ENCODE measurements at regions not wholly inside any gene's neighbourhood (a gene's known extent, or its start where the extent isn't known, plus 50 kb on each side); places are given as distances from the start of the nearest gene placed in this dataset.
"Not testable (repeated sequence)": the region's sequence is repeated elsewhere in the genome, so short reads cannot be mapped to it uniquely, and the experiment has no call there.

DNA sequence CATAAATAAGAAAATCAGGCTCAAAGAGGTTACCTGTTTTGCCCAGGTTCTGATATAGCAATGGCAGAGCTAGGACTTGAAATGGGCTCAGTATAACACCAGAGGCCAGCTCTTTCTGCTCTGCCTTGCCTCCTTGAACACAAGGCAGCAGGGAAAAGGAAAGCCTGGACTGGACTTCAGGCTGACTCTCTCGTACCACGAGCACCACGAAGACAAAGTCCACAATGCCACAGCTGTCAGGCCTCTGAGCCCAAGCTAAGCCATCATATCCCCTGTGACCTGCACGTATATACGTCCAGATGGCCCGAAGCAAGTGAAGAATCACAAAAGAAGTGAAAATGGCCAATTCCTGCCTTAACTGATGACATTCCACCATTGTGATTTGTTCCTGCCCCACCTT is 75.6 kb upstream of the SRSF6 start:
- CTCF ChIA-PET (ENCODE audit: low intra/inter-chr PET ratio); FAIRE-seq; H3K9me1 ChIP-seq (ENCODE audit: control insufficient read depth, insufficient read depth, low read length); H3K27ac ChIP-seq (ENCODE audit: extremely low read depth, low read depth, low read length); ATAC-seq; in situ Hi-C loops (cut with MboI); H3K36me3 ChIP-seq (ENCODE audit: control insufficient read depth, insufficient read depth, low read length); H2AFZ ChIP-seq (ENCODE audit: low read depth, low read length); intact Hi-C loops (cut with micrococcal nuclease); H3K79me2 ChIP-seq (ENCODE audit: control insufficient read depth, insufficient read depth, low read length); H3K4me3 ChIP-seq; H3K9me3 ChIP-seq (replicated peaks; ENCODE audit: control insufficient read depth, insufficient read depth, low read depth, low read length); H3K4me2 ChIP-seq (ENCODE audit: insufficient read depth, low read length); H3K9ac ChIP-seq (ENCODE audit: insufficient read depth in 1 of 2, low read depth in 2 of 2, low read length in 2 of 2); H4K20me1 ChIP-seq (replicated peaks; ENCODE audit: control insufficient read depth, insufficient read depth, low read length); DNase-seq (ENCODE audit: extremely low read depth in 1 of 4, low spot score in 3 of 4); H3K27me3 ChIP-seq (ENCODE audit: control insufficient read depth in 2 of 2, insufficient read depth in 2 of 2, low read length in 2 of 2); H3K4me1 ChIP-seq (replicated peaks in 1 of 2; ENCODE audit: control insufficient read depth in 2 of 2, insufficient read depth in 2 of 2, low read length in 2 of 2); BruUV-seq (replicated peaks); POLR2A ChIA-PET: not testable (repeated sequence)
- 1% methylated on average over 6 of the region's 6 CpGs for WGBS (ENCODE audit: insufficient coverage, low coverage, missing lambda C conversion rate)

DNA sequence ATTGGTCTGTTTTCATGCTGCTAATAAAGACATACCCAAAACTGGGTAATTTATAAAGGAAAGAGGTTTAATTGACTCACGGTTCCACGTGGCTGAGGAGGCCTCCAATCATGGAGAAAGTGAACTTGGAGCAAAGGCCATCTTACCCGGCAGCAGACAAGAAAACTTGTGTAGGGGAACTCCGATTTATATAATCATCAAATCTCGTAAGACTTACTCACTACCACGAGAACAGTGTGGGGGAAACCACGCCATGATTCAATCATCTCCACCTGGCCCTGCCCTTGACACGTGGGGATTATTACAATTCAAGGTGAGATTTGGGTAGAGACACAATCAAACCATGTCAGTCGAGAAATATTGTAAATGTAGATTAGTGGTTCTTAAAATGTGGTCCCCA is 76.2 kb upstream of the SRSF6 start:
- ATAC-seq; CTCF ChIA-PET (ENCODE audit: low intra/inter-chr PET ratio); H3K4me3 ChIP-seq; BruUV-seq (replicated peaks); H3K9me3 ChIP-seq (replicated peaks; ENCODE audit: control insufficient read depth, insufficient read depth, low read depth, low read length); H3K36me3 ChIP-seq (ENCODE audit: control insufficient read depth, insufficient read depth, low read length); H3K9me1 ChIP-seq (ENCODE audit: control insufficient read depth, insufficient read depth, low read length); POLR2A ChIA-PET; H4K20me1 ChIP-seq (replicated peaks; ENCODE audit: control insufficient read depth, insufficient read depth, low read length); H3K4me1 ChIP-seq (replicated peaks in 1 of 2; ENCODE audit: control insufficient read depth in 2 of 2, insufficient read depth in 2 of 2, low read length in 2 of 2); DNase-seq (ENCODE audit: extremely low read depth in 1 of 4, low spot score in 3 of 4); H3K9ac ChIP-seq (ENCODE audit: insufficient read depth in 1 of 2, low read depth in 2 of 2, low read length in 2 of 2); in situ Hi-C loops (cut with MboI); H3K4me2 ChIP-seq (ENCODE audit: insufficient read depth, low read length); intact Hi-C loops (cut with micrococcal nuclease); H3K79me2 ChIP-seq (ENCODE audit: control insufficient read depth, insufficient read depth, low read length); FAIRE-seq; H3K27me3 ChIP-seq (ENCODE audit: control insufficient read depth in 2 of 2, insufficient read depth in 2 of 2, low read length in 2 of 2); H2AFZ ChIP-seq (ENCODE audit: low read depth, low read length); H3K27ac ChIP-seq (ENCODE audit: extremely low read depth, low read depth, low read length): not testable (repeated sequence)
- WGBS (ENCODE audit: insufficient coverage, low coverage, missing lambda C conversion rate) = 0% methylated on average over 9 of the region's 9 CpGs
- peak; percentile 2; the same call in 1 of the 2 replicates for TF ChIP-seq CEBPB (tag; IDR thresholded peaks at IDR 0.05)
